HG02943 (cell line): ENCODE measurements at regions not wholly inside any gene's neighbourhood (a gene's known extent, or its start where the extent isn't known, plus 50 kb on each side); places are given as distances from the start of the nearest gene placed in this dataset.
"Not testable (repeated sequence)": the region's sequence is repeated elsewhere in the genome, so short reads cannot be mapped to it uniquely, and the experiment has no call there.

ENCODE experiments used
- ATAC-seq: cut with Tn5 transposase; IDR thresholded peaks from one replicate; pipeline ENCODE4 v1.9.1; 2021; ENCODE audit warnings: mild to moderate bottlenecking, low read depth, moderate library complexity; ENCODE audit not compliant: unreplicated experiment

GRCh38 chr10:4262449-4262848 lies 477.4 kb upstream of the KLF6 start:
- ATAC-seq, result no peak

- ATAC-seq, result no peak
Measured at GRCh38 chr10:4260483-4261124, 475.6 kb upstream of the KLF6 start.

- no peak for ATAC-seq
Measured at GRCh38 chr10:4257939-4258465, 473.0 kb upstream of the KLF6 start.

- ATAC-seq, result no peak
Measured at GRCh38 chr10:4256971-4257370, 472.0 kb upstream of the KLF6 start.

GRCh38 chr10:4255751-4256150 lies 470.7 kb upstream of the KLF6 start:
- no peak for ATAC-seq

- no peak for ATAC-seq
Measured at GRCh38 chr10:4254101-4254994, 469.3 kb upstream of the KLF6 start.

- ATAC-seq, result no peak
Measured at GRCh38 chr10:4252701-4253100, 467.7 kb upstream of the KLF6 start.

- ATAC-seq, result peak; percentile 78
Measured at GRCh38 chr10:4250587-4250887, 465.5 kb upstream of the KLF6 start.

- no peak for ATAC-seq
Measured at GRCh38 chr10:4249841-4250586, 465.0 kb upstream of the KLF6 start.

GRCh38 chr10:4247379-4247778 lies 462.4 kb upstream of the KLF6 start:
- no peak for ATAC-seq

GRCh38 chr10:4246881-4247358 lies 461.9 kb upstream of the KLF6 start:
- no peak for ATAC-seq

GRCh38 chr10:4243651-4244050 lies 458.6 kb upstream of the KLF6 start:
- no peak for ATAC-seq

- no peak for ATAC-seq
Measured at GRCh38 chr10:4243169-4243568, 458.2 kb upstream of the KLF6 start.

- ATAC-seq, result no peak
Measured at GRCh38 chr10:4242561-4243035, 457.6 kb upstream of the KLF6 start.

GRCh38 chr10:4241724-4242345 lies 456.8 kb upstream of the KLF6 start:
- ATAC-seq, result no peak

- ATAC-seq, result no peak
Measured at GRCh38 chr10:4240608-4241197, 455.7 kb upstream of the KLF6 start.

- ATAC-seq, result no peak
Measured at GRCh38 chr10:4239186-4239585, 454.2 kb upstream of the KLF6 start.

GRCh38 chr10:4236905-4237304 lies 451.9 kb upstream of the KLF6 start:
- ATAC-seq, result not testable (repeated sequence)

- ATAC-seq, result no peak
Measured at GRCh38 chr10:4234661-4235060, 449.7 kb upstream of the KLF6 start.

- no peak for ATAC-seq
Measured at GRCh38 chr10:4231439-4231838, 446.4 kb upstream of the KLF6 start.
